GM03348 (cell line): ENCODE measurements at regions not wholly inside any gene's neighbourhood (a gene's known extent, or its start where the extent isn't known, plus 50 kb on each side); places are given as distances from the start of the nearest gene placed in this dataset.
"Not testable (repeated sequence)": the region's sequence is repeated elsewhere in the genome, so short reads cannot be mapped to it uniquely, and the experiment has no call there.

Source experiments
- DNase-seq: peaks from one replicate; pipeline ENCODE4 v3.0.0; 2012; ENCODE audit warnings: low spot score

- DNase-seq: no peak
These were observed 162.6 kb upstream of the LRIG3 start for GRCh38 chr12:59082952-59083351.

GRCh38 chr12:59080101-59080500 lies 159.8 kb upstream of the LRIG3 start:
- no peak for DNase-seq

GRCh38 chr12:59079472-59079871 lies 159.2 kb upstream of the LRIG3 start:
- DNase-seq: no peak

GRCh38 chr12:59079002-59079401 lies 158.7 kb upstream of the LRIG3 start:
- DNase-seq: no peak

GRCh38 chr12:59077575-59078426 lies 157.5 kb upstream of the LRIG3 start:
- DNase-seq: peak; percentile 16

- no peak for DNase-seq
These were observed 156.8 kb upstream of the LRIG3 start for GRCh38 chr12:59077153-59077552.

- no peak for DNase-seq
These were observed 156.3 kb upstream of the LRIG3 start for GRCh38 chr12:59076622-59077021.

GRCh38 chr12:59075968-59076490 lies 155.7 kb upstream of the LRIG3 start:
- no peak for DNase-seq

- no peak for DNase-seq
These were observed 154.8 kb upstream of the LRIG3 start for GRCh38 chr12:59075141-59075540.

GRCh38 chr12:59070322-59070933 lies 150.1 kb upstream of the LRIG3 start:
- DNase-seq: no peak

- DNase-seq: no peak
These were observed 149.2 kb upstream of the LRIG3 start for GRCh38 chr12:59069516-59069915.

- no peak for DNase-seq
These were observed 148.1 kb upstream of the LRIG3 start for GRCh38 chr12:59068436-59068835.

GRCh38 chr12:59067083-59067482 lies 146.8 kb upstream of the LRIG3 start:
- peak; percentile 28 for DNase-seq

GRCh38 chr12:59066445-59066844 lies 146.1 kb upstream of the LRIG3 start:
- DNase-seq: no peak

GRCh38 chr12:59059088-59059935 lies 139.0 kb upstream of the LRIG3 start:
- no peak for DNase-seq

- DNase-seq: no peak
These were observed 136.7 kb upstream of the LRIG3 start for GRCh38 chr12:59056966-59057365.

- peak; percentile 36 for DNase-seq
These were observed 135.0 kb upstream of the LRIG3 start for GRCh38 chr12:59055204-59055860.

GRCh38 chr12:59053266-59053899 lies 133.1 kb upstream of the LRIG3 start:
- DNase-seq: not testable (repeated sequence)

GRCh38 chr12:59046763-59047534 lies 126.6 kb upstream of the LRIG3 start:
- no peak for DNase-seq

GRCh38 chr12:59044791-59045190 lies 124.5 kb upstream of the LRIG3 start:
- DNase-seq: no peak
